ENCODE measurements at regions not wholly inside any gene's neighbourhood (a gene's known extent, or its start where the extent isn't known, plus 50 kb on each side); places are given as distances from the start of the nearest gene placed in this dataset.

DNA sequence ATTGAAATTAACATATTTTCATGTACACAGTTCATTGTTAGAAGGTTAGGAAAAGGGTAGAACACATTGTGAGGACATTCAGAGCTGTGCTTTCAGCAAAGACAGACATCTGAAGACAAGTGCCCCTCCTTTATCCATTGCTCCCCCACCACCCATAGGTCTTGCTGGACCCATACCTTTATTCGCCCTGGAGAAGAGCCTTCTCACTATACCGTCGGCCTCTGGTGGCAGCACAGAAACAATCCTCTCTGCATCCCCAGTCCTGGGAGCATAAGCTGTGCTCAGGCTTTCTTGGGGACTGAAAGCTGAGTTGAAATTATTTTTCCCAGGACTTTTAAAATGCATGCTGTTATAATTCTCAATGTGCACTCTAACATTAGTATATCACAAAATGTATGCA is 372.3 kb downstream of the EPHA7 start:
- H3K4me3 ChIP-seq (ENCODE audit: low read depth, low read length) = no peak overlapping the region
- H3K4me1 ChIP-seq = no peaks in the 10 kb centered on the region
- Mint-ChIP-seq H3K27ac (ENCODE audit: unreplicated experiment) (no peak overlapping the region), H3K4me1 (ENCODE audit: low read depth, unreplicated experiment) (no peaks in the 10 kb centered on the region), H3K4me3 (ENCODE audit: unreplicated experiment) (no peak overlapping the region), H3K9me3 (ENCODE audit: unreplicated experiment) (no peaks in the 10 kb centered on the region), H3K27me3 (ENCODE audit: insufficient read depth, unreplicated experiment) (no peaks in the 10 kb centered on the region), H3K36me3 (ENCODE audit: insufficient read depth, unreplicated experiment) (no peaks in the 10 kb centered on the region)
- DNase-seq = no peak
- H3K27me3 ChIP-seq (replicated peaks; ENCODE audit: control insufficient read depth, insufficient read depth, low read length) = no peaks in the 10 kb centered on the region
- intact Hi-C loops (cut with micrococcal nuclease; ENCODE audit: unreplicated experiment) = no loop called here
- H3K36me3 ChIP-seq (ENCODE audit: control insufficient read depth, insufficient read depth, low read length) = no peaks in the 10 kb centered on the region
- TF ChIP-seq, protein P1, sequence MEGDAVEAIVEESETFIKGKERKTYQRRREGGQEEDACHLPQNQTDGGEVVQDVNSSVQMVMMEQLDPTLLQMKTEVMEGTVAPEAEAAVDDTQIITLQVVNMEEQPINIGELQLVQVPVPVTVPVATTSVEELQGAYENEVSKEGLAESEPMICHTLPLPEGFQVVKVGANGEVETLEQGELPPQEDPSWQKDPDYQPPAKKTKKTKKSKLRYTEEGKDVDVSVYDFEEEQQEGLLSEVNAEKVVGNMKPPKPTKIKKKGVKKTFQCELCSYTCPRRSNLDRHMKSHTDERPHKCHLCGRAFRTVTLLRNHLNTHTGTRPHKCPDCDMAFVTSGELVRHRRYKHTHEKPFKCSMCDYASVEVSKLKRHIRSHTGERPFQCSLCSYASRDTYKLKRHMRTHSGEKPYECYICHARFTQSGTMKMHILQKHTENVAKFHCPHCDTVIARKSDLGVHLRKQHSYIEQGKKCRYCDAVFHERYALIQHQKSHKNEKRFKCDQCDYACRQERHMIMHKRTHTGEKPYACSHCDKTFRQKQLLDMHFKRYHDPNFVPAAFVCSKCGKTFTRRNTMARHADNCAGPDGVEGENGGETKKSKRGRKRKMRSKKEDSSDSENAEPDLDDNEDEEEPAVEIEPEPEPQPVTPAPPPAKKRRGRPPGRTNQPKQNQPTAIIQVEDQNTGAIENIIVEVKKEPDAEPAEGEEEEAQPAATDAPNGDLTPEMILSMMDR (IDR thresholded peaks at IDR 0.05; ENCODE audit: insufficient read depth in 1 of 2, low read depth in 1 of 2, low read length in 1 of 2, severe bottlenecking in 1 of 2, unreplicated experiment in 1 of 2) = no peak
- ChIA-PET POLR2A (no interaction called here), CTCF (no interaction called here)
- BruUV-seq (replicated peaks) = no TSS peak
- no peaks in the 10 kb centered on the region for H3K9me3 ChIP-seq

DNA sequence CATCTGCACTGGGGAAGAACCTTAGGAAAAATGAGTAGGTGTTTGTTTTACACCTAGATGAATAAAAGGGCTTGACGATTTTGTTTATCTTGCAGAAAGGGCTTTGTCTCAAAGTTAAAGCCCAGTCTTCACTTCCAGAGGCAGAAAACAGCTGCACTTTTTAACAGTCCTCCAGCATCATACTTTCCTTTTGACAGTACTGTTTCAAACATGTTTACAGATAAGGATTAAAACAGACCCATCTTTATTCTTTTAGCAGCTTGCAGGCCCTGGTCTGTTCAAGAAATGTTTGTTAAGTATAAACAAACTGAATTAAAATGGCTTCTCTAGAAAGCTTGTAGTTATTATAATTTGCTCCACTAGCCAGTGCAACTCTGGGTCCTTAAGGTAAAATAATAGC is 374.2 kb downstream of the EPHA7 start:
- Histone ChIP-seq H3K4me1 (no peaks in the 10 kb centered on the region), H3K9me3 (no peaks in the 10 kb centered on the region), H3K4me3 (ENCODE audit: low read depth, low read length) (no peak overlapping the region), H3K36me3 (ENCODE audit: control insufficient read depth, insufficient read depth, low read length) (no peaks in the 10 kb centered on the region), H3K27me3 (replicated peaks; ENCODE audit: control insufficient read depth, insufficient read depth, low read length) (no peaks in the 10 kb centered on the region)
- H3K9me3 Mint-ChIP-seq (ENCODE audit: unreplicated experiment) = no peaks in the 10 kb centered on the region
- intact Hi-C loops (cut with micrococcal nuclease; ENCODE audit: unreplicated experiment) = no loop called here
- H3K27ac Mint-ChIP-seq (ENCODE audit: unreplicated experiment) = no peak overlapping the region
- DNase-seq = no peak
- ChIA-PET CTCF (no interaction called here), POLR2A (no interaction called here)
- BruUV-seq (replicated peaks) = no TSS peak
- no peaks in the 10 kb centered on the region for H3K36me3 Mint-ChIP-seq (ENCODE audit: insufficient read depth, unreplicated experiment)
- H3K4me3 Mint-ChIP-seq (ENCODE audit: unreplicated experiment) = no peak overlapping the region
- no peaks in the 10 kb centered on the region for H3K4me1 Mint-ChIP-seq (ENCODE audit: low read depth, unreplicated experiment)
- no peaks in the 10 kb centered on the region for H3K27me3 Mint-ChIP-seq (ENCODE audit: insufficient read depth, unreplicated experiment)
- TF ChIP-seq, protein P1 (IDR thresholded peaks at IDR 0.05; ENCODE audit: insufficient read depth in 1 of 2, low read depth in 1 of 2, low read length in 1 of 2, severe bottlenecking in 1 of 2, unreplicated experiment in 1 of 2) = no peak

DNA sequence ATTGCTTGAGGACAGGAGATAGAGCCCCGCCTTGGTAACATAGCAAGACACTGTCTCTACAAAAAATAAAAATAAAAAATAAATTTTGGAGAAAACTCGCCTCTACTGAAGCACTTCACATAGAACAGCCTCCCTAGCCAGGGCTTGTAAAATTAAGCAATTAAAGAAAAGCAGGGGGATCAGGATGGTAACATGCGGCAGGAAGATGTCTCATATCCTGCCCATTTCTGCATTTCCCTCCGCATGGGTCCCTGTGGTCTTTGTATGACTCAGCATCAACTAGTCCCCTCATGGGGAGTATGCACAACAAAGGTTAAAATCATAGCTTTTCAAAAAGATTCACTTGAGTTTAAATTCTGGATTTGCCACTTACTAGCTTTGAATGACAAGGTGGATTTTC is 379.0 kb downstream of the EPHA7 start:
- Mint-ChIP-seq H3K27ac (ENCODE audit: unreplicated experiment) (no peak overlapping the region), H3K4me3 (ENCODE audit: unreplicated experiment) (no peak overlapping the region), H3K36me3 (ENCODE audit: insufficient read depth, unreplicated experiment) (no peaks in the 10 kb centered on the region), H3K9me3 (ENCODE audit: unreplicated experiment) (no peaks in the 10 kb centered on the region), H3K4me1 (ENCODE audit: low read depth, unreplicated experiment) (no peaks in the 10 kb centered on the region), H3K27me3 (ENCODE audit: insufficient read depth, unreplicated experiment) (no peaks in the 10 kb centered on the region)
- Histone ChIP-seq H3K4me3 (ENCODE audit: low read depth, low read length) (no peak overlapping the region), H3K9me3 (no peaks in the 10 kb centered on the region), H3K36me3 (ENCODE audit: control insufficient read depth, insufficient read depth, low read length) (no peaks in the 10 kb centered on the region), H3K27me3 (replicated peaks; ENCODE audit: control insufficient read depth, insufficient read depth, low read length) (no peaks in the 10 kb centered on the region), H3K4me1 (no peaks in the 10 kb centered on the region)
- intact Hi-C loops (cut with micrococcal nuclease; ENCODE audit: unreplicated experiment) = no loop called here
- POLR2A ChIA-PET = no interaction called here
- CTCF ChIA-PET = interaction anchor here (0.5 kb wide), 1 partner anchor 20 kb away, joined by 5 read pairs; no protein-coding TSS in a partner anchor
- TF ChIP-seq, protein P1 (IDR thresholded peaks at IDR 0.05; ENCODE audit: insufficient read depth in 1 of 2, low read depth in 1 of 2, low read length in 1 of 2, severe bottlenecking in 1 of 2, unreplicated experiment in 1 of 2) = no peak
- no TSS peak for BruUV-seq (replicated peaks)
- no peak for DNase-seq

Data from Caco-2 (cell line).